ENCODE measurements at regions not wholly inside any gene's neighbourhood (a gene's known extent, or its start where the extent isn't known, plus 50 kb on each side); places are given as distances from the start of the nearest gene placed in this dataset.
"Not testable (repeated sequence)": the region's sequence is repeated elsewhere in the genome, so short reads cannot be mapped to it uniquely, and the experiment has no call there.

GRCh38 chr2:12620759-12621158, 96.0 kb upstream of the TRIB2 start:
- no peak for TF ChIP-seq CTCF (IDR thresholded peaks at IDR 0.05)
- no peak overlapping the region for H3K27ac Mint-ChIP-seq
- no peaks in the 10 kb centered on the region for H3K27me3 Mint-ChIP-seq
- H3K4me1 Mint-ChIP-seq (ENCODE audit: low read depth) = peaks cover 25% of the 10 kb centered on the region
- intact Hi-C loops (cut with micrococcal nuclease) = no loop called here
- ChIA-PET CTCF (no interaction called here), POLR2A (interaction anchor here (1.1 kb wide), 1 partner anchor 14 kb away, joined by 3 read pairs; no protein-coding TSS in a partner anchor)
- no peaks in the 10 kb centered on the region for H3K36me3 Mint-ChIP-seq (ENCODE audit: low read depth)
- H3K9me3 Mint-ChIP-seq = no peaks in the 10 kb centered on the region
- DNase-seq (peak; percentile 2), ATAC-seq (no peak)
- no peak overlapping the region for H3K4me3 Mint-ChIP-seq

- H3K9me3 Mint-ChIP-seq = no peaks in the 10 kb centered on the region
Measured at GRCh38 chr2:12623051-12623450, 93.7 kb upstream of the TRIB2 start.

GRCh38 chr2:12624384-12624783, 92.4 kb upstream of the TRIB2 start:
- Mint-ChIP-seq H3K36me3 (ENCODE audit: low read depth) (no peaks in the 10 kb centered on the region), H3K4me3 (no peak overlapping the region), H3K4me1 (ENCODE audit: low read depth) (peaks cover 17% of the 10 kb centered on the region), H3K27me3 (no peaks in the 10 kb centered on the region), H3K27ac (no peak overlapping the region), H3K9me3 (no peaks in the 10 kb centered on the region)
- DNase-seq (no peak), ATAC-seq (no peak)
- TF ChIP-seq CTCF (IDR thresholded peaks at IDR 0.05) = no peak
- POLR2A ChIA-PET = no interaction called here
- CTCF ChIA-PET = interaction anchor here (1.0 kb wide), 1 partner anchor 12 kb away, joined by 3 read pairs; no protein-coding TSS in a partner anchor
- intact Hi-C loops (cut with micrococcal nuclease) = no loop called here

More at GRCh38 chr2:12623051-12623450, 93.7 kb upstream of the TRIB2 start:
- Mint-ChIP-seq H3K27me3 (no peaks in the 10 kb centered on the region), H3K27ac (no peak overlapping the region), H3K4me1 (ENCODE audit: low read depth) (peaks cover 17% of the 10 kb centered on the region), H3K4me3 (no peak overlapping the region), H3K36me3 (ENCODE audit: low read depth) (no peaks in the 10 kb centered on the region)
- TF ChIP-seq CTCF (IDR thresholded peaks at IDR 0.05) = no peak
- POLR2A ChIA-PET = no interaction called here
- CTCF ChIA-PET = interaction anchor here (0.9 to 2.0 kb wide), 2 partner anchors 12 to 92 kb away, joined by 3 to 4 read pairs; no protein-coding TSS in a partner anchor
- DNase-seq (no peak), ATAC-seq (no peak)
- intact Hi-C loops (cut with micrococcal nuclease) = no loop called here

- Mint-ChIP-seq H3K27ac (no peak overlapping the region), H3K4me1 (ENCODE audit: low read depth) (peaks cover 12% of the 10 kb centered on the region), H3K36me3 (ENCODE audit: low read depth) (no peaks in the 10 kb centered on the region), H3K4me3 (no peak overlapping the region), H3K9me3 (no peaks in the 10 kb centered on the region), H3K27me3 (no peaks in the 10 kb centered on the region)
- no peak for TF ChIP-seq CTCF (IDR thresholded peaks at IDR 0.05)
- ATAC-seq (no peak), DNase-seq (no peak)
- CTCF ChIA-PET = interaction anchor here (1.0 kb wide), 1 partner anchor 13 kb away, joined by 3 read pairs; no protein-coding TSS in a partner anchor
- intact Hi-C loops (cut with micrococcal nuclease) = no loop called here
- POLR2A ChIA-PET = no interaction called here
Measured at GRCh38 chr2:12624905-12625598, 91.7 kb upstream of the TRIB2 start.

- H3K4me1 Mint-ChIP-seq (ENCODE audit: low read depth) = peaks cover 10% of the 10 kb centered on the region
- H3K27me3 Mint-ChIP-seq; POLR2A ChIA-PET; intact Hi-C loops (cut with micrococcal nuclease); H3K4me3 Mint-ChIP-seq; ATAC-seq; H3K9me3 Mint-ChIP-seq; H3K27ac Mint-ChIP-seq; CTCF ChIA-PET; DNase-seq; H3K36me3 Mint-ChIP-seq (ENCODE audit: low read depth): not testable (repeated sequence)
Measured at GRCh38 chr2:12628541-12628940, 88.2 kb upstream of the TRIB2 start.

Measured in activated CD8-positive, alpha-beta T cell treated with anti-CD3 and anti-CD28 coated beads for 36 hours (primary cell).